Fibroblast of lung (primary cell): ENCODE measurements at regions not wholly inside any gene's neighbourhood (a gene's known extent, or its start where the extent isn't known, plus 50 kb on each side); places are given as distances from the start of the nearest gene placed in this dataset.
"Not testable (repeated sequence)": the region's sequence is repeated elsewhere in the genome, so short reads cannot be mapped to it uniquely, and the experiment has no call there.

ENCODE experiments used
- DNase-seq, 2 donors: peaks; one replicate each; pipeline versions ENCODE4 v3.0.0 to v3.0.0-alpha.2; 2010; ENCODE audit warnings: low read depth in 2 of 2
- H2AFZ ChIP-seq: 2 replicates; pipeline ENCODE4 v1.5.1; 2012; ENCODE audit warnings: low read length, control low read depth, inconsistent platforms
- H3K27ac ChIP-seq: 2 replicates; pipeline ENCODE4 v1.5.1; 2011; ENCODE audit warnings: low read length, control low read depth; ENCODE audit not compliant: insufficient read depth
- H3K27me3 ChIP-seq: 2 replicates; pipeline ENCODE4 v1.5.1; 2011; ENCODE audit warnings: mild to moderate bottlenecking, low read length; ENCODE audit not compliant: control insufficient read depth, insufficient read depth
- H3K36me3 ChIP-seq: 2 replicates; pipeline ENCODE4 v1.5.1; 2011; ENCODE audit warnings: low read length; ENCODE audit not compliant: control insufficient read depth, insufficient read depth
- H3K4me1 ChIP-seq: 2 replicates; pipeline ENCODE4 v1.5.1; 2011; ENCODE audit warnings: low read length; ENCODE audit not compliant: control insufficient read depth, insufficient read depth; ENCODE audit errors: extremely low read depth
- H3K4me2 ChIP-seq: 2 replicates; pipeline ENCODE4 v1.5.1; 2011; ENCODE audit warnings: low read length, control low read depth; ENCODE audit not compliant: insufficient read depth; ENCODE audit errors: extremely low read depth
- H3K4me3 ChIP-seq, 4 experiments: fragments of 200-600 bp in 1 of 4; sonication (generic) in 1 of 4; replicated peaks in 1 of 4; 2 replicates each; pipeline ENCODE4 v1.5.1; 2011 to 2016; ENCODE audit warnings: low read length in 4 of 4, low read depth in 3 of 4, mild to moderate bottlenecking in 3 of 4, control low read depth in 2 of 4, inconsistent platforms in 1 of 4, mixed read lengths in 1 of 4; ENCODE audit not compliant: insufficient read depth in 1 of 4; ENCODE audit errors: control extremely low read depth in 1 of 4
- H3K79me2 ChIP-seq: 2 replicates; pipeline ENCODE4 v1.5.1; 2012; ENCODE audit warnings: mild to moderate bottlenecking, low read length, inconsistent platforms; ENCODE audit not compliant: control insufficient read depth, insufficient read depth
- H3K9ac ChIP-seq: 2 replicates; pipeline ENCODE4 v1.5.1; 2011; ENCODE audit warnings: mild to moderate bottlenecking, low read length, control low read depth; ENCODE audit not compliant: insufficient read depth
- H3K9me3 ChIP-seq: 2 replicates; pipeline ENCODE4 v1.5.1; 2012; ENCODE audit warnings: low read depth, low read length; ENCODE audit not compliant: control insufficient read depth, insufficient read depth
- H4K20me1 ChIP-seq: 2 replicates; pipeline ENCODE4 v1.5.1; 2011; ENCODE audit warnings: low read length; ENCODE audit not compliant: control insufficient read depth, insufficient read depth; ENCODE audit errors: extremely low read depth
- EZH2 ChIP-seq: IDR thresholded peaks from 2 replicates; pipeline ENCODE4 v1.5.1; 2012; ENCODE audit warnings: low read length, control low read depth, mild to moderate bottlenecking; ENCODE audit errors: missing control alignments
- TF ChIP-seq, protein P1 (sequence below), 2 donors: IDR thresholded peaks in 1 of 2; conservative IDR thresholded peaks in 1 of 2; 1 replicate in 1 of 2; 2 replicates in 1 of 2; pipeline ENCODE4 v1.5.1; 2011 to 2012; ENCODE audit warnings: low read length in 2 of 2, control low read depth in 1 of 2, inconsistent platforms in 1 of 2, low read depth in 1 of 2, mild to moderate bottlenecking in 1 of 2

DNA sequence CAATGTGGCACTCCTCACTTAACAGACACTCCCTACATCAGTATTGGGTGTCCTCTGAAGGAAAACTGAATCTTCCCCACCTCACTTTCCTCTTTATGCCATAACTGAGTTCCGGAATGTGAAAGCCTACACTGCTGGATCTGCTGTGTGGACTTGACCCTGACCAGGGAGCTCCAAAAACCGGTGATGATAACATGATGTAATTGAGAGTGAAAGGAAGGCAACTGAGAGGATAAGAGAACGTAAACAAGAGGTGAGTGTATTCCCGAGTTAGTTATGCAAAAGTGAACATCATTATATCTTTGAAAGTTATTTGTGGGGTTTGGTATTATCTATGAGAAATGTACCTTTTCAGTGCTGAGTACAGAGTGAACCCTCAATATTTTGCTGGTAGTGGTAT is 1794.8 kb downstream of the MRPL39 start:
- H3K4me3 ChIP-seq = no peak overlapping the region
- no peak for DNase-seq
- H3K27me3 ChIP-seq = no peaks in the 10 kb centered on the region
- H3K36me3 ChIP-seq = no peaks in the 10 kb centered on the region
- H3K4me1 ChIP-seq = no peaks in the 10 kb centered on the region
- no peaks in the 10 kb centered on the region for H4K20me1 ChIP-seq
- H3K27ac ChIP-seq = no peak overlapping the region
- no peaks in the 10 kb centered on the region for H3K79me2 ChIP-seq
- H2AFZ ChIP-seq = no peak overlapping the region
- TF ChIP-seq EZH2 = no peak
- TF ChIP-seq, protein P1, sequence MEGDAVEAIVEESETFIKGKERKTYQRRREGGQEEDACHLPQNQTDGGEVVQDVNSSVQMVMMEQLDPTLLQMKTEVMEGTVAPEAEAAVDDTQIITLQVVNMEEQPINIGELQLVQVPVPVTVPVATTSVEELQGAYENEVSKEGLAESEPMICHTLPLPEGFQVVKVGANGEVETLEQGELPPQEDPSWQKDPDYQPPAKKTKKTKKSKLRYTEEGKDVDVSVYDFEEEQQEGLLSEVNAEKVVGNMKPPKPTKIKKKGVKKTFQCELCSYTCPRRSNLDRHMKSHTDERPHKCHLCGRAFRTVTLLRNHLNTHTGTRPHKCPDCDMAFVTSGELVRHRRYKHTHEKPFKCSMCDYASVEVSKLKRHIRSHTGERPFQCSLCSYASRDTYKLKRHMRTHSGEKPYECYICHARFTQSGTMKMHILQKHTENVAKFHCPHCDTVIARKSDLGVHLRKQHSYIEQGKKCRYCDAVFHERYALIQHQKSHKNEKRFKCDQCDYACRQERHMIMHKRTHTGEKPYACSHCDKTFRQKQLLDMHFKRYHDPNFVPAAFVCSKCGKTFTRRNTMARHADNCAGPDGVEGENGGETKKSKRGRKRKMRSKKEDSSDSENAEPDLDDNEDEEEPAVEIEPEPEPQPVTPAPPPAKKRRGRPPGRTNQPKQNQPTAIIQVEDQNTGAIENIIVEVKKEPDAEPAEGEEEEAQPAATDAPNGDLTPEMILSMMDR (conservative IDR thresholded peaks at IDR 0.05 in 1 of 2, IDR thresholded peaks at IDR 0.05 in 1 of 2; ENCODE audit: low read depth in 1 of 2, low read length in 2 of 2) = no peak
- no peak overlapping the region for H3K9ac ChIP-seq
- H3K4me2 ChIP-seq = no peak overlapping the region
- H3K9me3 ChIP-seq = no peaks in the 10 kb centered on the region

DNA sequence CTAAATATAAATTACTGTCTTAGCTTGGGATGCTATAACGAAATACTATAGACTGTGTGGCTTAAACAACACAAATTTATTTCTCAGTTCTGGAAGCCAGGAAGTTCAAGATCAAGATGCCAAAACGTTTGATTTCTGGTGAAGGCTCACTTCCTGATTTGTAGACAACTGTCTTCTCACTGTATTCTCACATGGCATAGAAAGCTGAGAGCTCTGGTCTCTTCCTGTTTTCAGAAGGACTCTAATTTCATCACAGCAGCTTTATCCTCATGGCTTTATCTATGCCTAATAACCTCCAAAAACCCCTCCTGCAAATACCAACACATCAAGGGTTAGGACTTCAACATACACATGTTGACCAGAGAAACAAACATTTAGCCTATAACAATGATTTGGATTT is 1795.5 kb downstream of the MRPL39 start:
- Histone ChIP-seq H3K4me3 (no peak overlapping the region), H3K79me2 (no peaks in the 10 kb centered on the region), H3K9ac (no peak overlapping the region), H3K4me2 (no peak overlapping the region), H4K20me1 (no peaks in the 10 kb centered on the region), H3K27me3 (no peaks in the 10 kb centered on the region), H2AFZ (no peak overlapping the region), H3K9me3 (no peaks in the 10 kb centered on the region), H3K36me3 (no peaks in the 10 kb centered on the region), H3K27ac (no peak overlapping the region), H3K4me1 (no peaks in the 10 kb centered on the region)
- TF ChIP-seq, protein P1 (conservative IDR thresholded peaks at IDR 0.05 in 1 of 2, IDR thresholded peaks at IDR 0.05 in 1 of 2; ENCODE audit: low read depth in 1 of 2, low read length in 2 of 2) = no peak
- no peak for TF ChIP-seq EZH2
- no peak for DNase-seq

DNA sequence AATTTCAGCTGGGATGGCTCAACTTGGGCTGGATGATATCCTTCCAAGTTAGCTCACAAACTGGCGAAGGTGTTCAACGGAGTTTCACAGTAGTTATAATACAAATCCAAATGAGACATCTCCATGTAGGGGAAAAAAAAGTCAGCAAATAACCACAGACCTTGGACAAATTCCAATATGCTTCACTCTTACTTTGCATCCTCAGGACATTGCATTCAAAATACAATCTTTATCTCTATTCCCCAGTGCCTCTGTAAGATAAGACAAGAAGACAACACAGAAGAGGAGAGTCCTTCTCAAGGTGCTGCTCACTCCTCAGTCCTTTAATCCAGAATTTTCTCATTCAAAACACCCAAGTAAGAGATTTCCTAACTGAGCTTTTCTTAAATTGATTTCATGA is 1797.7 kb downstream of the MRPL39 start:
- TF ChIP-seq EZH2 = no peak
- TF ChIP-seq, protein P1 (conservative IDR thresholded peaks at IDR 0.05 in 1 of 2, IDR thresholded peaks at IDR 0.05 in 1 of 2; ENCODE audit: low read depth in 1 of 2, low read length in 2 of 2) = no peak
- Histone ChIP-seq H3K4me1 (no peaks in the 10 kb centered on the region), H3K79me2 (no peaks in the 10 kb centered on the region), H3K4me3 (no peak overlapping the region), H4K20me1 (no peaks in the 10 kb centered on the region), H2AFZ (no peak overlapping the region), H3K27me3 (no peaks in the 10 kb centered on the region), H3K27ac (no peak overlapping the region), H3K36me3 (no peaks in the 10 kb centered on the region), H3K9ac (no peak overlapping the region), H3K9me3 (no peaks in the 10 kb centered on the region), H3K4me2 (no peak overlapping the region)
- DNase-seq = no peak

DNA sequence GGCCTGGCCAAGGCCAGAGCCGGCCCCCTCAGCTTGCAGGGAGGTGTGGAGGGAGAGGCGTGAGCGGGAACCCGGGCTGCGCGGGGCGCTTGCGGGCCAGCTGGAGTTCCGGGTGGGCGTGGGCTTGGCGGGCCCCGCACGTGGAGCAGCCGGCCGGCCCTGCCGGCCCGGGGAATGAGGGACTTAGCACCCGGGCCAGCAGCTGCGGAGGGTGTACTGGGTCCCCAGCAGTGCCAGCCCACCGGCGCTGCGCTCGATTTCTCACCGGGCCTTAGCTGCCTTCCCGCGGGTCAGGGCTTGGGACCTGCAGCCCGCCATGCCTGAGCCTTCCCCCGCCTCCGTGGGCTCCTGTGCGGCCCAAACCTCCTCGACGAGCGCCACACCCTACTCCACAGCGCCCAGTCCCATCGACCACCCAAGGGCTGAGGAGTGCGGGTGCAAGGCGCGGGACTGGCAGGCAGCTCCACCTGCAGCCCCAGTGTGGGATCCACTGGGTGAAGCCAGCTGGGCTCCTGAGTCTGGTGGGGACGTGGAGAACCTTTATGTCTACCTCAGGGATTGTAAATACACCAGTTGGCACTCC is 1800.2 kb downstream of the MRPL39 start:
- H3K4me1 ChIP-seq, H3K4me2 ChIP-seq, H3K9me3 ChIP-seq: not testable (repeated sequence)

More for the DNA sequence above, 1800.2 kb downstream of the MRPL39 start:
- H4K20me1 ChIP-seq, DNase-seq, H3K27ac ChIP-seq, H3K4me3 ChIP-seq, H3K9ac ChIP-seq, H3K36me3 ChIP-seq, H3K27me3 ChIP-seq, H3K79me2 ChIP-seq, H2AFZ ChIP-seq: not testable (repeated sequence)
